SU-DHL-6 (cell line): ENCODE measurements at regions not wholly inside any gene's neighbourhood (a gene's known extent, or its start where the extent isn't known, plus 50 kb on each side); places are given as distances from the start of the nearest gene placed in this dataset.

ENCODE experiments used
- H2AFZ ChIP-seq: fragments of 200-600 bp; sonication (generic); 2 replicates; pipeline ENCODE4 v1.6.1; 2014; ENCODE audit warnings: low read depth, mild to moderate bottlenecking, moderate library complexity, mixed read lengths, antibody characterized with exemption, low read length; ENCODE audit not compliant: severe bottlenecking
- H3F3A ChIP-seq: fragments of 200-600 bp; shearing (Covaris generic); 2 replicates; pipeline ENCODE4 v1.6.0; 2016; ENCODE audit warnings: antibody characterized with exemption, mild to moderate bottlenecking; ENCODE audit not compliant: insufficient read depth
- H3K27ac ChIP-seq: fragments of 200-600 bp; sonication (generic); 2 replicates; pipeline ENCODE4 v1.5.1; 2016; ENCODE audit warnings: low read depth, mild to moderate bottlenecking, low read length, moderate library complexity, mixed read lengths
- H3K27me3 ChIP-seq: fragments of 200-600 bp; sonication (generic), shearing (Covaris generic); 2 replicates; pipeline ENCODE4 v1.6.0; 2014; ENCODE audit warnings: mild to moderate bottlenecking, low read length
- H3K36me3 ChIP-seq: fragments of 200-600 bp; sonication (generic); 2 replicates; pipeline ENCODE4 v1.6.1; 2014; ENCODE audit warnings: mild to moderate bottlenecking, low read length, mixed read lengths
- H3K4me2 ChIP-seq: fragments of 300-600, 200-600 bp; shearing (Covaris generic), sonication (generic); 2 replicates; pipeline ENCODE4 v1.6.0; 2014; ENCODE audit warnings: low read length, low read depth, mild to moderate bottlenecking; ENCODE audit not compliant: poor library complexity, severe bottlenecking
- H3K4me3 ChIP-seq: fragments of 200-600 bp; sonication (generic); 2 replicates; pipeline ENCODE4 v1.5.1; 2014; ENCODE audit warnings: antibody characterized with exemption, low read length, mild to moderate bottlenecking, mixed read lengths; ENCODE audit not compliant: insufficient read depth, poor library complexity, severe bottlenecking
- H3K79me2 ChIP-seq: fragments of 200-600 bp; sonication (generic); 2 replicates; pipeline ENCODE4 v1.6.1; 2014; ENCODE audit warnings: mild to moderate bottlenecking, low read length, moderate library complexity; ENCODE audit not compliant: insufficient read depth
- H3K9ac ChIP-seq: fragments of 200-600 bp; sonication (generic); 2 replicates; pipeline ENCODE4 v1.7.0; 2014; ENCODE audit warnings: mild to moderate bottlenecking, low read length
- H3K9me2 ChIP-seq: fragments of 200-600 bp; sonication (generic); replicated peaks from 2 replicates; pipeline ENCODE4 v1.6.1; 2014; ENCODE audit warnings: low read length; ENCODE audit not compliant: insufficient read depth
- H3K9me3 ChIP-seq: fragments of 200-600 bp; sonication (generic); 2 replicates; pipeline ENCODE4 v1.6.1; 2014; ENCODE audit warnings: low read length, mixed read lengths; ENCODE audit not compliant: insufficient read depth
- H4K20me1 ChIP-seq: fragments of 200-600 bp; sonication (generic); 2 replicates; pipeline ENCODE4 v1.6.1; 2014; ENCODE audit warnings: low read depth, mild to moderate bottlenecking, antibody characterized with exemption, low read length, moderate library complexity, mixed read lengths
- CTCF ChIP-seq: fragments of 200-600 bp; sonication (generic); IDR thresholded peaks from one replicate; pipeline ENCODE4 v1.5.1; 2017; ENCODE audit warnings: antibody characterized with exemption, mild to moderate bottlenecking, low read length, moderate library complexity; ENCODE audit not compliant: insufficient read depth, poor library complexity, severe bottlenecking
- EZH2phosphoT487 ChIP-seq: fragments of 200-600 bp; sonication (generic), shearing (Covaris generic); conservative IDR thresholded peaks from 2 replicates; pipeline ENCODE4 v1.6.1; 2018; ENCODE audit warnings: mild to moderate bottlenecking, antibody characterized with exemption, low read length, moderate library complexity, mixed read lengths

- Histone ChIP-seq H3K36me3 (peaks cover 8% of the 10 kb centered on the region; the same call in 1 of the 2 replicates), H3K27me3 (no peaks in the 10 kb centered on the region), H2AFZ (no peak overlapping the region), H3K9me2 (no peaks in the 10 kb centered on the region), H4K20me1 (no peaks in the 10 kb centered on the region), H3K9me3 (no peaks in the 10 kb centered on the region), H3K9ac (no peak overlapping the region), H3K27ac (no peak overlapping the region), H3K79me2 (no peaks in the 10 kb centered on the region; the same call in 1 of the 2 replicates), H3F3A (peaks cover 13% of the 10 kb centered on the region), H3K4me3 (no peak overlapping the region), H3K4me2 (no peak overlapping the region)
- TF ChIP-seq CTCF (no peak), EZH2phosphoT487 (no peak)
These were observed 109.9 kb downstream of the KLF12 start for GRCh38 chr13:74024314-74024713.

- TF ChIP-seq CTCF (no peak), EZH2phosphoT487 (no peak)
- no peak overlapping the region for H3K4me2 ChIP-seq
- no peak overlapping the region for H3K4me3 ChIP-seq
- peaks cover 8% of the 10 kb centered on the region; the same call in 1 of the 2 replicates for H3K36me3 ChIP-seq
- no peaks in the 10 kb centered on the region for H3K9me3 ChIP-seq
- no peak overlapping the region for H3K9ac ChIP-seq
- no peak overlapping the region for H3K27ac ChIP-seq
- H3F3A ChIP-seq: peaks cover 13% of the 10 kb centered on the region
- H3K9me2 ChIP-seq: no peaks in the 10 kb centered on the region
- no peaks in the 10 kb centered on the region; the same call in 1 of the 2 replicates for H3K79me2 ChIP-seq
- no peaks in the 10 kb centered on the region for H3K27me3 ChIP-seq
- H2AFZ ChIP-seq: no peak overlapping the region
- H4K20me1 ChIP-seq: no peaks in the 10 kb centered on the region
These were observed 110.7 kb downstream of the KLF12 start for GRCh38 chr13:74023484-74023883.

- H2AFZ ChIP-seq: no peak overlapping the region
- no peak overlapping the region for H3K4me3 ChIP-seq
- 0 out of 2 replicates have a peak, but pooled peaks cover 4% of the 10 kb centered on the region for H3F3A ChIP-seq
- H3K9me2 ChIP-seq: no peaks in the 10 kb centered on the region
- H3K4me2 ChIP-seq: no peak overlapping the region
- H3K79me2 ChIP-seq: no peaks in the 10 kb centered on the region; the same call in 1 of the 2 replicates
- H3K9ac ChIP-seq: no peak overlapping the region
- peaks cover 8% of the 10 kb centered on the region; the same call in 1 of the 2 replicates for H3K36me3 ChIP-seq
- no peaks in the 10 kb centered on the region for H3K9me3 ChIP-seq
- no peak overlapping the region for H3K27ac ChIP-seq
- H3K27me3 ChIP-seq: no peaks in the 10 kb centered on the region
- TF ChIP-seq EZH2phosphoT487 (no peak), CTCF (no peak)
- no peaks in the 10 kb centered on the region for H4K20me1 ChIP-seq
These were observed 112.7 kb downstream of the KLF12 start for GRCh38 chr13:74021505-74021904.
